ENCODE measurements at regions not wholly inside any gene's neighbourhood (a gene's known extent, or its start where the extent isn't known, plus 50 kb on each side); places are given as distances from the start of the nearest gene placed in this dataset.

DNA sequence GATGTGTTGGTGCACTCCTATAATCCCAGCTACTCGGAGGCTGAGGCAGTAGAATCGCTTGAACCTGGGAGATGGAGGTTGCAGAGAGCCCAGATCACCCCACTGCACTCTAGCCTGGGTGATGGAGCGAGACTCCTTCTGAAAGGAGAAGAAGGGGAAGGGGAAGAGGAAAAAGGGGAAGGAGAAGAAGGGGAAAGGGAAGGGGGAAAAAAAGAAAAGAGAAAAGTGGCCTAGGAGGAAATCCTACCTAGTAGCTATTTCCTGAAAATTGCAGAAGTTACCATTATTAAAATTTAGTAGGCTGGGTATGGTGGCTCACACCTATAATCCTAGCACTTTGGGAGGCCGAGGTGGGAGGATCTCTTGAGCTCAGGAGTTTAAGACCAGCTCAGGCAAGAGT, 67.4 kb downstream of the ARRDC3 start:
- no peak for DNase-seq (ENCODE audit: insufficient read length, low spot score, missing footprints)
- H3K36me3 ChIP-seq (ENCODE audit: insufficient read depth, low read length): no peaks in the 10 kb centered on the region

DNA sequence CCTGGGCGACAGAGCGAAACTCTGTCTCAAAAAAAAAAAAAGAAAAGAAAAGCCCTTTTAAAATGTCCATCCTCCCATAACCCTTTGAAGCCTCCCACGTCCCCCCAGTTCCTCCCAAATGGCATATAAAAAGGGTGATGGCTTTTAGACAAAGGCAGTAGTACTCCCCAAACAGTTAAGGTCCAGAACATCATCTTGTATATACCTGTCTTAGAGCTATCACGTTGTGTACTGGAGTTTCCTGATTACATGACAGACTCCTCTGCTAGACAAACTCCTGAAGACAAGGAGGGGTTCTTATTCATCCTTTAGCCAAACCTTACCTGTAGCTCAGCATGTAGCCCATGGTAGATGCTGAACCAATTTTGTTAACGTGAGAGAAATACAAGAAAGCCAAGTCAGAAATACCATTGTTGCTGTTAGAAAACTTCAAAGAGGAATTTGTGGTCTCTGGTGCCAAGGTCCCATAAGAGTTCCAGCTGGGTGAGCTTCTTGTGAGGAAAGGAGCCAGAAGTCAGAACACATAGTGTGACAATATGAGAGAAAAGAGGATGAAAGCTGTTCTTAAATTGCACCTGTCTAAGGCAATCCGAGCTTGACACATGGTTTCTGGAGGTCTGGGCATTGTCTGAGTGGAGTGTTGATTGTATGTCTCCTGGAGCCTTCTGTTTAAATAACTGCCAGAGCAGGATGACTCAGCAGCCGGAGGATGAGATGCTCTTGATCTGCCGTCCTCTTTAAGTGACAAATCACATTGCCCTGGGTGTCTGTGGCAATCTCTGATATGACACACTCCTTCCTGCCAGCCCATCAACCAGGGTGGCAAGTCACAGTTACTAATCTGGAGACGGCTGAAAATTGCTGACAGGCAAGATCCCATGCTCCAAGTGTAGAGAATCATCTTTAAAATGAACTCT, 69.1 kb downstream of the ARRDC3 start:
- peak overlapping the region; percentile 28 for H3K4me3 ChIP-seq (ENCODE audit: insufficient read depth, low read length)
- no peak overlapping the region for H2AFZ ChIP-seq (ENCODE audit: low read length)
- peak; percentile 77 for DNase-seq (ENCODE audit: insufficient read length, low spot score, missing footprints)
- peak overlapping the region; percentile 76 for H3K27ac ChIP-seq (ENCODE audit: low read depth, low read length)
- no peaks in the 10 kb centered on the region for H3K79me2 ChIP-seq (ENCODE audit: insufficient read depth, low read length)
- H3K36me3 ChIP-seq (ENCODE audit: insufficient read depth, low read length): no peaks in the 10 kb centered on the region
- H3K9me3 ChIP-seq (ENCODE audit: low read depth, low read length): no peaks in the 10 kb centered on the region
- TF ChIP-seq, protein P1, sequence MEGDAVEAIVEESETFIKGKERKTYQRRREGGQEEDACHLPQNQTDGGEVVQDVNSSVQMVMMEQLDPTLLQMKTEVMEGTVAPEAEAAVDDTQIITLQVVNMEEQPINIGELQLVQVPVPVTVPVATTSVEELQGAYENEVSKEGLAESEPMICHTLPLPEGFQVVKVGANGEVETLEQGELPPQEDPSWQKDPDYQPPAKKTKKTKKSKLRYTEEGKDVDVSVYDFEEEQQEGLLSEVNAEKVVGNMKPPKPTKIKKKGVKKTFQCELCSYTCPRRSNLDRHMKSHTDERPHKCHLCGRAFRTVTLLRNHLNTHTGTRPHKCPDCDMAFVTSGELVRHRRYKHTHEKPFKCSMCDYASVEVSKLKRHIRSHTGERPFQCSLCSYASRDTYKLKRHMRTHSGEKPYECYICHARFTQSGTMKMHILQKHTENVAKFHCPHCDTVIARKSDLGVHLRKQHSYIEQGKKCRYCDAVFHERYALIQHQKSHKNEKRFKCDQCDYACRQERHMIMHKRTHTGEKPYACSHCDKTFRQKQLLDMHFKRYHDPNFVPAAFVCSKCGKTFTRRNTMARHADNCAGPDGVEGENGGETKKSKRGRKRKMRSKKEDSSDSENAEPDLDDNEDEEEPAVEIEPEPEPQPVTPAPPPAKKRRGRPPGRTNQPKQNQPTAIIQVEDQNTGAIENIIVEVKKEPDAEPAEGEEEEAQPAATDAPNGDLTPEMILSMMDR (IDR thresholded peaks at IDR 0.05; ENCODE audit: extremely low read depth, low read depth, low read length): no peak
- no peaks in the 10 kb centered on the region for H3K27me3 ChIP-seq (ENCODE audit: insufficient read depth, low read length)
- H3K4me1 ChIP-seq (ENCODE audit: insufficient read depth, low read length): peaks cover 37% of the 10 kb centered on the region
- H3K4me2 ChIP-seq (ENCODE audit: insufficient read depth, low read length): peak overlapping the region; percentile 54
- no peaks in the 10 kb centered on the region for H4K20me1 ChIP-seq (ENCODE audit: insufficient read depth, low read length)

More for the DNA sequence above, 67.4 kb downstream of the ARRDC3 start:
- H3K4me1 ChIP-seq (ENCODE audit: insufficient read depth, low read length): peaks cover 35% of the 10 kb centered on the region
- H2AFZ ChIP-seq (ENCODE audit: low read length): no peak overlapping the region
- H3K4me2 ChIP-seq (ENCODE audit: insufficient read depth, low read length): no peak overlapping the region
- no peaks in the 10 kb centered on the region for H3K79me2 ChIP-seq (ENCODE audit: insufficient read depth, low read length)
- no peak overlapping the region for H3K4me3 ChIP-seq (ENCODE audit: insufficient read depth, low read length)
- no peak overlapping the region for H3K27ac ChIP-seq (ENCODE audit: low read depth, low read length)
- no peaks in the 10 kb centered on the region for H3K27me3 ChIP-seq (ENCODE audit: insufficient read depth, low read length)
- no peaks in the 10 kb centered on the region for H4K20me1 ChIP-seq (ENCODE audit: insufficient read depth, low read length)
- TF ChIP-seq, protein P1 (IDR thresholded peaks at IDR 0.05; ENCODE audit: extremely low read depth, low read depth, low read length): no peak
- H3K9me3 ChIP-seq (ENCODE audit: low read depth, low read length): no peaks in the 10 kb centered on the region

DNA sequence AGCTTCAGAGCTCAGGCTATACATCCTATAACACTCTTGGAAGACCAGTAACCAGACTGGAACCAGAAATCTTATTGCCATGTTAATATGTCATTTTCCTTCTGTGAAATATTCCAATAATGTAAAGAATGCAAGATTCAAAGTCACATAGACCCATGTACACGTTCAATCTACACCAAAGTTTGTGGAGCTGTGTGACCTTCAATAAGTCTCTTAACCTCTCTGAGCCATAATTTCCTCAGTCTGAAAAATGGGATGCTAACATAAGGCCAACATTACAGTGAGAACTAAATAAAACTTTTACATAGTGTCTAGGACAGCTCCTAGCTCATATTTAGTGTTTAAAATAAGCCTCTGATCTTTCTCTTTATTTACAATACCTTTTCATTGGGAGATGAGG, 70.4 kb downstream of the ARRDC3 start:
- H2AFZ ChIP-seq (ENCODE audit: low read length): no peak overlapping the region
- TF ChIP-seq, protein P1 (IDR thresholded peaks at IDR 0.05; ENCODE audit: extremely low read depth, low read depth, low read length): no peak

More for the DNA sequence above, 70.4 kb downstream of the ARRDC3 start:
- no peaks in the 10 kb centered on the region for H3K79me2 ChIP-seq (ENCODE audit: insufficient read depth, low read length)
- H3K36me3 ChIP-seq (ENCODE audit: insufficient read depth, low read length): no peaks in the 10 kb centered on the region
- peak overlapping the region; percentile 75 for H3K4me2 ChIP-seq (ENCODE audit: insufficient read depth, low read length)
- peak overlapping the region; percentile 100 for H3K27ac ChIP-seq (ENCODE audit: low read depth, low read length)
- H3K4me1 ChIP-seq (ENCODE audit: insufficient read depth, low read length): peaks cover 40% of the 10 kb centered on the region
- H3K4me3 ChIP-seq (ENCODE audit: insufficient read depth, low read length): peak overlapping the region; percentile 36
- H3K27me3 ChIP-seq (ENCODE audit: insufficient read depth, low read length): no peaks in the 10 kb centered on the region
- no peaks in the 10 kb centered on the region for H4K20me1 ChIP-seq (ENCODE audit: insufficient read depth, low read length)
- DNase-seq (ENCODE audit: insufficient read length, low spot score, missing footprints): no peak
- H3K9me3 ChIP-seq (ENCODE audit: low read depth, low read length): no peaks in the 10 kb centered on the region
